Mucosa of descending colon (tissue), 3 donors: ENCODE measurements at regions not wholly inside any gene's neighbourhood (a gene's known extent, or its start where the extent isn't known, plus 50 kb on each side); places are given as distances from the start of the nearest gene placed in this dataset.
A peak's percentile ranks its signal among the peaks of the same experiment; 100 is the strongest.

Source experiments
- ATAC-seq: fragments of 200-7000 bp; cut with Tn5 transposase; one replicate; pipeline ENCODE4 v1.9.1; 2020; ENCODE audit warnings: mild to moderate bottlenecking, moderate library complexity
- DNase-seq, 3 donors: peaks; one replicate each; pipeline ENCODE4 v3.0.0-alpha.2; 2020
- H3K36me3 ChIP-seq: fragments of 200-600 bp; one replicate; pipeline ENCODE4 v1.8.0; 2021; ENCODE audit warnings: low read depth, mild to moderate bottlenecking
- H3K4me1 ChIP-seq: fragments of 200-600 bp; one replicate; pipeline ENCODE4 v1.8.0; 2021; ENCODE audit warnings: low read depth, mild to moderate bottlenecking
- H3K4me3 ChIP-seq: fragments of 200-600 bp; one replicate; pipeline ENCODE4 v1.8.0; 2021; ENCODE audit warnings: mild to moderate bottlenecking
- H3K9me3 ChIP-seq: fragments of 200-600 bp; one replicate; pipeline ENCODE4 v1.8.0; 2021; ENCODE audit warnings: mild to moderate bottlenecking
- intact Hi-C, 2 donors: fragments of 100-400 bp; cut with DNase I in 1 of 2; cut with micrococcal nuclease in 1 of 2; formaldehyde crosslinking; loops; one replicate each; pipeline versions ENCODE4 v1.11.0 to v1.11.1; 2022; cut with DNase I, micrococcal nuclease
- TF ChIP-seq, protein P1 (sequence below): fragments of 200-600 bp; IDR thresholded peaks from one replicate; pipeline ENCODE4 v1.8.0; 2022; ENCODE audit warnings: antibody characterized with exemption, mild to moderate bottlenecking
- donor health status: DM: no; HTN: no; CAD: no; lungs with moderate emphysema.
- donor health status: DM: no; HTN: no; CAD: no.
- donor health status: DM: no; HTN: yes; CAD: no.

DNA sequence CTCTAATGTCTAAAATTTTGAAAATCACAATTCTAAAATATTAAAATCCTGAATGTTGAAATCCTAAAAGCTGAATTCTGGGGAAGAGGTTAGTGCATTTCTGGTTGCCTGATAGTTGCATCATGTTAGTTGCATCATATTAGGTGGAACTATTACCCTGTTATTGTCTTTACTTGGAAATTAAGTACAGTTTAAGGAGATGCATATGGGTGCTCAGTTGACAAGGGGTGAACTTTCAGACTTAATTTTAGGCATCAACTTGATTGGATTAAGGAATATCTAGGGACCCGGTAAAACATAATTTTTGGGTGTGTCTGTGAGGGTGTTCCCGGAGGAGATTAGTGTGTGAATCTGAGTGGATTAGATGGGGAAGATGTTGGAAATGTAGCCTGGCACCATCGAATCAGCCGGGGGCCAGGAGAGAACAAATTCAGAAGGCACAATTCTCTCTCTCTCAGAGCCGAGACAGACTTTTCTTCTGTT, 409.8 kb downstream of the PLCL1 start:
- Histone ChIP-seq H3K9me3 (no peaks in the 10 kb centered on the region), H3K36me3 (no peaks in the 10 kb centered on the region), H3K4me1 (no peaks in the 10 kb centered on the region), H3K4me3 (no peak overlapping the region)
- ATAC-seq (no peak), DNase-seq (no peak)
- intact Hi-C loops: no loop called here
- TF ChIP-seq, protein P1, sequence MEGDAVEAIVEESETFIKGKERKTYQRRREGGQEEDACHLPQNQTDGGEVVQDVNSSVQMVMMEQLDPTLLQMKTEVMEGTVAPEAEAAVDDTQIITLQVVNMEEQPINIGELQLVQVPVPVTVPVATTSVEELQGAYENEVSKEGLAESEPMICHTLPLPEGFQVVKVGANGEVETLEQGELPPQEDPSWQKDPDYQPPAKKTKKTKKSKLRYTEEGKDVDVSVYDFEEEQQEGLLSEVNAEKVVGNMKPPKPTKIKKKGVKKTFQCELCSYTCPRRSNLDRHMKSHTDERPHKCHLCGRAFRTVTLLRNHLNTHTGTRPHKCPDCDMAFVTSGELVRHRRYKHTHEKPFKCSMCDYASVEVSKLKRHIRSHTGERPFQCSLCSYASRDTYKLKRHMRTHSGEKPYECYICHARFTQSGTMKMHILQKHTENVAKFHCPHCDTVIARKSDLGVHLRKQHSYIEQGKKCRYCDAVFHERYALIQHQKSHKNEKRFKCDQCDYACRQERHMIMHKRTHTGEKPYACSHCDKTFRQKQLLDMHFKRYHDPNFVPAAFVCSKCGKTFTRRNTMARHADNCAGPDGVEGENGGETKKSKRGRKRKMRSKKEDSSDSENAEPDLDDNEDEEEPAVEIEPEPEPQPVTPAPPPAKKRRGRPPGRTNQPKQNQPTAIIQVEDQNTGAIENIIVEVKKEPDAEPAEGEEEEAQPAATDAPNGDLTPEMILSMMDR: no peak

GRCh38 chr2:198213253-198213652, 408.9 kb downstream of the PLCL1 start:
- Histone ChIP-seq H3K36me3 (no peaks in the 10 kb centered on the region), H3K4me1 (no peaks in the 10 kb centered on the region), H3K9me3 (no peaks in the 10 kb centered on the region), H3K4me3 (no peak overlapping the region)
- no peak for DNase-seq
- ATAC-seq: no peak
- TF ChIP-seq, protein P1: no peak
- intact Hi-C loops: no loop called here

GRCh38 chr2:198211706-198212105, 407.3 kb downstream of the PLCL1 start:
- H3K4me3 ChIP-seq: no peak overlapping the region
- no peaks in the 10 kb centered on the region for H3K4me1 ChIP-seq
- DNase-seq: no peak
- intact Hi-C loops: no loop called here
- no peaks in the 10 kb centered on the region for H3K9me3 ChIP-seq
- TF ChIP-seq, protein P1: no peak
- ATAC-seq: no peak
- no peaks in the 10 kb centered on the region for H3K36me3 ChIP-seq

- TF ChIP-seq, protein P1: no peak
- H3K4me1 ChIP-seq: no peaks in the 10 kb centered on the region
- no peaks in the 10 kb centered on the region for H3K36me3 ChIP-seq
- ATAC-seq (peak; percentile 96), DNase-seq (peak in 1 of 3 donors; percentile 54)
- intact Hi-C loops: no loop called here
- H3K9me3 ChIP-seq: no peaks in the 10 kb centered on the region
- H3K4me3 ChIP-seq: no peak overlapping the region
Observed at GRCh38 chr2:198203336-198204069, 399.1 kb downstream of the PLCL1 start.
